Hematopoietic multipotent progenitor cell (in vitro differentiated cells): ENCODE measurements at regions not wholly inside any gene's neighbourhood (a gene's known extent, or its start where the extent isn't known, plus 50 kb on each side); places are given as distances from the start of the nearest gene placed in this dataset.
A peak's percentile ranks its signal among the peaks of the same experiment; 100 is the strongest.

Experiments
- DNase-seq, 3 donors: peaks; one replicate each; pipeline ENCODE4 v3.0.0-alpha.2; 2011 to 2015; ENCODE audit warnings: low read depth in 2 of 3, low spot score in 2 of 3

DNA sequence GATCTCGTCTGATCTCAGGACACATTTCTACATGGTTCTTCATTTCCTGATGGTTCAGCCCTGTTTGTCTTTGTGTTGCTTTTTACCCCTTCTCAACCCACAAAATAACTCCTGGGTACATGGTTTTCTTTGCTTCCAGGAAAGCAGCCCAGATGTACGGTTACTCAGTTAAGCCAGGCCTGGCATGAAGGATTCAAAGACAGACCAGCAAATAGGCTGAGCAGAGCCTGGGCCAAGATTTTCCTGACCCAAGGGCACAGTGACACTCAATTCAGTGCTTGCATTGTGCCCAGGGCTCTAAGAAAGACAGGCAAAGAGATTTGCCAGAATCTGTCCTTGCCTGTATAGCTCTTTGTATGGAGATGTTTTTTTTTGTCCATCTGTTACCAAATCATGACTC, 340.8 kb upstream of the KIAA1217 start:
- no peak for DNase-seq

DNA sequence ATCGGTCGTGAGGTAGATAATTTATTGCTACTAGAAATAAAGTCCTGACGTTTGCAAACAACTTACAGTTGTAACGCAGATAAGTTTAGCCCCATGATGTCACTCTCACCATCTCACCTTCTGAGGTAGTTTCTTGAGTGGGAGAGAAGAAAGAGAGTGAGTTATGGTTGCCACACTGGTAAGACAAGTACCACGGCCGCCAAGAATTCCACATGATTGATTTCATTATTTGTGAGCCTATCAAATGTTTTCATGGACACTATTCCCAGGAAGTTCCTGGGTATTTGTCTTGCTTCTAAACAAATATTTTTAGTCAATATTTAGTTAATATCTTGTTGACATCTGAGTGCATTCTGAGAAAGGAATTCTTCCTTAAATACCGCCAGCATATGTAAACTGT, 339.4 kb upstream of the KIAA1217 start:
- DNase-seq, result no peak

DNA sequence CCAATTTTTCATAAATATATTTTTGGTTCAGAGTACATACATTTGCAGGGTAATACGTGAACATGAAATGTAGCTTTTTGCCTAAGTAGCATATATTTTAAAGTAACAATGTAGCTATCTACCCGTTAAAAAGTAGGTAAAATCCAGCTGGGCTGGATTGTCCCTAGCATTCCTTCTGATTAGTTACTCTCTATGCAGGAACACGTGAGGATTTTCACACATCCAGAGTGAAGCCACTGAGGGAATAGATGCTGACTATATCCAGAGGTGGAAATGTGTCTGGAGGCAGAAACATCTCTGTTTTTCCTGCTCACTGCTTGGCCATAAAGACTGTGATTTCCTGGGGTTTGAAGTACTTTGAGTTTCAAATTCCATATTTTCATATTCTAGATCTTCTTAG, 338.9 kb upstream of the KIAA1217 start:
- DNase-seq, result no peak

DNA sequence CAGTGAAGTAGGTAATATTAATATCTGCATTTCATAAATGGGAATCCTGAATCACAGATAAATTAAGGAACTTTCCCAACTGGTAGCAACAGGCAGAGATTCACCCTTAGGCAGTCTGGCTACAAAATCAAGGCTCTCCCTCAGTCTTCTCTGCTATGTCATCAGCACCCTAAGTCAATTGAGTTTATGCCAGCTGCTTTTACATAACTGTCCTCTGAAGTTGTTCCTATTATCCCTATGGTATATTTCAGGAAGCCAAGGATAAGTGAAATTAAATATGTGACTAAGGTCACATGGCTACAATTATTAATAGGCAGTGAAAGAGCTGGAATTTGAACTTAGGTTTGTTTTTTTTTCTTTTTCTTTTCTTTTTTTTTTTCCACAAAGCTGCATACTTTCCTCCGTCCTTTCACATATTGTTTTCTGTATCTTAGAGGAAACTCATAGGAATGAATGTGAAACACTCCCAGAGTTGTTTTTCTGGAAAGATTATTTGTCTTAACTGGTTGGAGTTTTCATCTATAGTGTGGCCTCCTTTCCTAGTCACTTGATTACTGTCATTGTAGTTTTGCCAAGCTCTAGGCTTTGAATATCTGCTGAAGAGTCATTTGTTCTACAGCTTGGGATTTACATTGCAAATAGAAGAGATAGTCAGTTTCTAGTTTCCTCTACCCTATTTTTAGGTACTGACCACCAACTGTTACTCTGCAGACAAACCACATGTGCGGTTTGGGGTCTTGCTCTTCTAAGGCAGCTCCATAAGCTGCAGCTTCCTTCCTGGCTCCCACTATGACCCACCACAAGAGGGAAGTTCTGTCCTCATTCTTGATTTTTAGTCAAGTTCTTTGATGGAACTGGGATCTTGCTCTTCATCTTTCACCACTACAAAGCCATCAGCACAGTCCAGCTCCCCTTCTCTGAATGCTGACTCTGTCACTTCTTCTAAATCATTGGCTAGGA, 338.0 kb upstream of the KIAA1217 start:
- DNase-seq, result peak in 2 of 3 donors; percentile 66 to 90

DNA sequence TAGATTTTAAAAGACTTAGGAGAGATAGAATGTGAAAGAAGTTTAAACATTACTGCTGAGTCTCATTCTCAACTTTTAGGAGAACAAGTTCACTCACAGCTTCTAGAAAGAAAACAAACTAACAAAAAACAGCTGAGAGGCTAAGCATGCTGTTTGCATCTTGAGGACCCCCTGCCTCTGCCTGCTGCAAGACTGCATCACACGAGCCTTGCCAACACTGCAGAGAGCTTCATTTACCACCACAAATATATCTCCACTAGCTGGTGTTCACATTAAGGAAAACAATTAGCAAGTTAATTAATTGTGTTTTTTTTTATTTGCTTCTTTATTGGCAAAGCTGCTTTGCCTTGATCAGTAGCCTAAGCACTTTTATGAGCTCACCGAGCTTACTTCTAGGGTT, 336.6 kb upstream of the KIAA1217 start:
- no peak for DNase-seq

DNA sequence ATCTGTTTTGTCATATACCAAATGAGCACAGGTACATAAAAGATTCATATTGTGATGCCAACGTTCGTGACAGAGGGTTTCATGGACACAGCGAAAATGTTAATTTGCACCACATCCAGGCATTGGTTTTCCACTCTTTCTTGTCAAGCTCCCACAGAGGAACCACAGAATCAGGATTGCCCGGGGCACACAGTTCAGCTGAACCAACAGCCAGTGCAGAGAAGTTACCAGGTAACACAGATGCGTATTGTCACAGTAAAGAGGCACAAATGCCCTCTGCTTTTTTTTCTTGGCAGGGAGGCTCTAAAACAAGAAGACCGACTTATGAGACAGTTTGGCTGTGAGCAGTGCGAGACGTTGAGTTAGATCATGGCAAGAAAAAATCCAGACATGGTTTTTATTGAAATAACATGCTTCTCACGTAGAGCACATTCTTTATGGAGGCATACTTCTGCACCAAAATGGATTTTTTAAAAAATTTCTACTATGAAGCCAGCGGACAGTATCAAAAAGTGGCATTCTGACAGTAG, 331.1 kb upstream of the KIAA1217 start:
- no peak for DNase-seq

DNA sequence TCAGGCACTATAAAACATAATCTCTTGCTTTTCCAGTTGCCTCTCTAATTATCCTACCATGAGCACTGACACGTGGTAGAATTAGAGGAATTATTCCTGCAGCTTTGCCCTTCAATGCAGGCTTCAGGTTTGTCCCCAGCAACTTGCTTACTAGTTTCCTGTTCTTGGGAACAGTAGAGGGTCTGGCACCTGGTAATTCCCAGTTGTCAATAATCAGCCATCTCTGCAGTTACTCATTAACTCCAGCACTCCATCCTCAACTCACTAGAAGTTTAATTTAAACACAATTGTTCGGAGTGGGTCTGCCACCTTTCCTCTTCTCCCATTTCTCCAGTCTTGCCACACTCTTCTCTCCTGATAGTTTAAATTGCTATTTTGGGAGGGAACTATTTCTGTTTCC, 324.3 kb upstream of the KIAA1217 start:
- no peak for DNase-seq

DNA sequence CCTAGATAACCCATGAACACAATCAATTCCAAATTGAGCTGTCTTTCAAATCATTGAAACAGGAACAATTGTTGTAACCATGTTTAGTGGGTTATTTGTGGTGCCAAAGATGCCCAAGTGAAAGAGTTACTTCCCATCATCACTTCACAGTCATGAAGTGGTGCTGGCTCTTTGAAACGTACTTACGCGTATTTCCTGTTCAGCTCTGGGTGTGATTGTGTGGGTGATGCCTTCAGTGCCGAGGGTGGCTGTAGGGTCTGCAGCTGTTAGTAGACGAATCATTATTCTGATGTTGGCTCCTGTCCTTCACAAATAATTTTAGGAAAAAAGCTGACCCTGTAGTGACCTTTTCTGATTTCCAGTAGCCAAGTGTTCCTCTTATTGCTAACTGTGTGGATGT, 323.1 kb upstream of the KIAA1217 start:
- DNase-seq, result no peak

DNA sequence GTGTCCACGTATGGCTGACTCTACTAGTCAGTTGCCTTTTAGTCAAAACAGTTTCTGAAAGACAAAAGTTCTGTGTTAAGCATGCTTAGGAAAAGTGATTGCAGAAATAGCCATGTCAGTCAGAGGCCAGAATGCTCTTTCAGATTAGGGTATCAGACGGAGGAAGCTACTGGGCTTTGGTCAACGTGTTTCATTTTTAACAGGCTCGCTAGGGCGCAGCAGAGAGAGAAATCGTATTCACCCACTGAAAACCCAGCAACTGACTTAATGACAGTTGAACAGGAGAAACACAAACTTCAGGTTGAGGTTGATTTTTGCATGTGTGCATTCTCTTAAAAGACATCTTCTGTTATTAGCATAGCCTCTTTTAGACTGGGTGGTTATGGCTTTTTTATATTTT, 322.6 kb upstream of the KIAA1217 start:
- no peak for DNase-seq

DNA sequence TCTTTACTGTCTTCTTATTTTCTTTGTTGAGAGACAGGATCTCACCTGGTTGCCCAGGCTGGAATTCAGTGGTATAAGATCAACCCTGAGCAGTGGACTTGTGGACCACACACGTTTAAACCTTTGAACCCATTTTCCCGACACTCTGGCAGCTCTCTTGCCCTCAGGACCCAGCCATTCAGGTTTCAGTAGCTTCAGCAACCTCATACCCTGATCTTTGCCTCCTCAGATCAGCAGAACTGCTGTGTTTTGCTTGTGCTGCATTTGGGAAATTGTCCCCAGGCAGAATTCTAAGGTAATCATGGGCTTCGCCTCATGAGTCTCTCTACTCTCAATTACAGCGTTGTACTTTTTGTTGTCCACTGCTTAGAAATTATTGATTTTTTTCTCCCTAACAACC, 317.6 kb upstream of the KIAA1217 start:
- DNase-seq, result no peak

DNA sequence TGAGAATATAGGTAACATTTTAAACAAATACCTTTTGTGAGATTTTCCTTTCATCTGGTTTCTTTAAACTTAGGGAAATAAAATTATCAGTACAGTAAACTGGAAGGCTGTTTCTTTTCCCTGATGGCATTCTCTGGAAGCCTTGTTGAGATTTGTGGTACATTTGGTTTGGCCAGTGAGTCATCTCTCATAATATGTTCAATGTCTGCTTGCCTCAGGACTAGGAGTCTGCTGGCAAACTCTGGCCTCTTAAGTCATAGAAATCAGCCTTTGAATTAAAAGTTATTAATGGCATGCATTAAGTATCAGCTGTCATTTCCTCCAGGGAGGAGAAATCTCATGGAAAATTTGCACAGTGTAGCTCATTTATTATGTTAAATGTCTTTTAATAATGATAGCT, 316.6 kb upstream of the KIAA1217 start:
- no peak for DNase-seq

DNA sequence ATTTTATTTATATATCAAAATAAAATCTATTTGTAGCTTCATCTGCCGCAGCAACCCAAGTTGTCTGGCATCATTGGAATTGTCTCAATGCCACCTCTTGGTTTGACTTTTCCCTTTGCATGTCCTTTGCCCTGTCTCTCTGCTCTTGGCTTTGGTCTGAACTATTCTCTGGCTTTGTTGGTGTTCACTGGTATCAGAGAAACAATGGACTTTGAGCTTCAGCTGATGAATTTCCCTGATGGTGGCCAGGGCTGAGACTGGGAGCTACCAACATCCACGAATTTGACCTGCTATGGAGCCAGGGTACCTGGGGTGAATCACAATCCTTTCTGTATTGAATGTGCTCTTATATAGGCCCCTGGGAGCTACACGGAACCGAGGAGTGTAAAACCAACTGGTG, 311.7 kb upstream of the KIAA1217 start:
- no peak for DNase-seq

DNA sequence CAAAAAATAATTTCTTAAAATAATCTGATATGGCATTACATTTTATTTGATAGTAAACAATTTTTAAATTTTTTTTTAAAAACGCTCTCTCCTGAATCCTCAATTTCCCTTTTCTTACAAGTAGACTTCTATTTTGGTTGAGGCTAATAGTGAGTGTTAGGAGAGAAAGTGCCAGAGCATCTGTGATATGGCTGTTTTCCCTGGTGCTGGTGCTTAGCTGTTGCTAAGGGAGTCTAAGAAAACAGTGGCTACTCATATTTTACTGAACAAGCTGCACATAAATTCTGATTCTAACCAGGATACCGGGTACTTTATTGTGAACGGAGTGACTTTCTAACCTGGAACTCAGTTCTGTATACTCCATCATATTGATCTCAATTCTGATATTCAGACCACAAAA, 311.1 kb upstream of the KIAA1217 start:
- DNase-seq, result no peak

DNA sequence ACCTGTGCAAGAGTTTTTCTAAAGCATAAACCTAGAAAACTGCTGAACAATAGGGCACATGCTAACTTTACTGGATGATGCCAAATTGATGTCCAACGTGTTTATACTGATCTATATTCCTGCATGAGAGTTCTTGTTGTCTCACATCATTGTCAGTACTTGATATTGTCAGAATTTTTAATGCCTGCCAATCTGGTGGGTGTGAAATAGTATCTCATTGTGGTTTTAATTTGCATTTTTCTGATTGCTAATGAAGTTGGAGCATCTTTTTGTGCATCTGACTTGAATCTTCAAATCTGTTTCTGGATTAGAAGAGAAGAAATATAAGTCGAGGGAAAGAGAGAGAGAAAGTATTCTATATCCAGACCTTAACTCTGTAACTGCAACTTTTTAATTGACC, 309.8 kb upstream of the KIAA1217 start:
- no peak for DNase-seq

DNA sequence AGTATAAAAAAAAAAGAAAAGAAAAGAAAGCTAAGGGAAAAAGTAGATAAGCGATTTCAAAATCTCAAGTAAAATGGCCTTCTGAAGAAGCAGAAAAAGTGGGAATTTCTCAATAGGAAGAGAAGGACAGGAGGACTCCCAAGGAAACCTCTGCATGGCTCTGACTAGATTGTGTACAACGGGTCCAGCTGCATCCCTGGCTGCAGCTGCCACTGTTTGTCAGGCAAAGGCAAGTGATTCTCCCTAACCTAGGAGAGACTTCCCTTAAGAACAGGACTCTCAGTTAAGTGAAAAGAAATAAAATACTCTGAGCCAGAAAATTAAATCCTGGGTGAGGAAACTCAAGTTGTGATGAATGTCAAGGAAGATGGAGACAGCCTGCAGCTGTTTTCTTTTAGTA, 298.6 kb upstream of the KIAA1217 start:
- no peak for DNase-seq

DNA sequence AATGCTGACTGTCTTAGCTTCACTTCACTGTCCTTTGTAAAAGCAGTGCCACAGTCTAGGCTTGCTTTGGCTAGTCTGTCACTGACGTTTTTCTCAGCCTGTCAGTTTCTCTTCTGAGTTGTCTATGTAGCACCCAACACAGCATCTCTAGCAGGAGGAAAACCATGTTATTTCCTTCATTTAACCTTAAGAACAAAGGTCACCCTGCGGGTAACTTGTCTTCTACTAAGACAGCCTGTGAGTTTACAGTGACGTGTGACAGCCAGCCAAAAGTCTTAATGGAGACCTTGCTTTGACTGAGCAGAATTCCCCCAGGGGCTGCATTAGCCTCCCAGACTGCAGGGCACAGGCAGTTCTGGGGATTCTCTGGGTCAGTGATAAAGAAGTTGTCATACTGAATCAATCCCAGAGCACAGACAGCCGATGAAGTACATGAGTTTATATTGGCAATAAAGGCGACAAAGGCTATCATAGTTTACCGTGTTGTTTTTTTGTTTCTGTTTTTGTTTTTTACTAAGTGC, 296.0 kb upstream of the KIAA1217 start:
- no peak for DNase-seq

DNA sequence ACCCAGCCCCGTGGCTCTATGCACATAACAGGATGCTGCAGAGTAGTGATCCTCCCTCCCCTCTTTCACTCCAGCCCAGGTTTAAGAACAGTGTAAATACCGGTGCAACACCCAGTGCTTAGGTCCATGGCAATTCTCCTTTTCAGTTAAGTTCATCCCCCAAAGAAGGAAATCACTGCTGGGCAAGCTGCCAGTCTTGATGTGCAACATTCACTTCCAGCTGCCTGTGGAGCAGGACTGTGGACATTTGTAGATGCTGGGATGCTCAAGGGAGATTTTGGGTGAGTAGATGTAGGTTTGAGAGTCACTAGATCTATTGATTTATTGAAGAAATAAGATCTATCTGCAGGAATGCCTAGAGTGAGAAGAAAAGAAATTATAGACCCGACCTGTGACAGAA, 294.3 kb upstream of the KIAA1217 start:
- no peak for DNase-seq

DNA sequence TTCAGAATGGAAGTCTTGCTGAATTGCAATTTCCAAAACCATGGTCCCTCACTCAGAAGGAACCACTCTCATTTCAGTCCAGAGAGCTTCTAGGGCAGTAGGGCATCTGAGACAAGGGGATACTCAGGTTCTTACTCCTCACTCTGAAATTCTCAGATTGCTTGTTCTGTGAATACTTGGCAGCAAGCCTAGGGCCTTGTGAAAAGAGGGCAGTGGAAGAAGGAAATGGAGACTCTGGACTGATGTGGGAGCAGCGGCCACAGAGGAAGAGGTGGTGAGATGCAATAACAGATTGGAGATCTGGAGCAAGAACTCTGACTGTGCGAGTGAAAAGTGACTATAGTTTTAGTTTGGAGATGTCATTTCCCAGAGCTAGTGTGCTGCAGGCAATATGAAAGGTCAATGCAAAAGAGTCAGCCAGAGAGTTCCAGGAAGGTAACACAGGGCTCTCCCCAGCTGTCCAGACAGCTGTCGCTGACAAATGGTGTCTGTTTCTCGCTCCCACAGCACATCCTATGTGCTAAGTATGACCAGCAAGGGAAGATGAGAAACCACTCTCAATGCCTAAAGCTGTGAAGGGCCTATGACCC, 291.6 kb upstream of the KIAA1217 start:
- peak in 1 of 3 donors; percentile 11 for DNase-seq

DNA sequence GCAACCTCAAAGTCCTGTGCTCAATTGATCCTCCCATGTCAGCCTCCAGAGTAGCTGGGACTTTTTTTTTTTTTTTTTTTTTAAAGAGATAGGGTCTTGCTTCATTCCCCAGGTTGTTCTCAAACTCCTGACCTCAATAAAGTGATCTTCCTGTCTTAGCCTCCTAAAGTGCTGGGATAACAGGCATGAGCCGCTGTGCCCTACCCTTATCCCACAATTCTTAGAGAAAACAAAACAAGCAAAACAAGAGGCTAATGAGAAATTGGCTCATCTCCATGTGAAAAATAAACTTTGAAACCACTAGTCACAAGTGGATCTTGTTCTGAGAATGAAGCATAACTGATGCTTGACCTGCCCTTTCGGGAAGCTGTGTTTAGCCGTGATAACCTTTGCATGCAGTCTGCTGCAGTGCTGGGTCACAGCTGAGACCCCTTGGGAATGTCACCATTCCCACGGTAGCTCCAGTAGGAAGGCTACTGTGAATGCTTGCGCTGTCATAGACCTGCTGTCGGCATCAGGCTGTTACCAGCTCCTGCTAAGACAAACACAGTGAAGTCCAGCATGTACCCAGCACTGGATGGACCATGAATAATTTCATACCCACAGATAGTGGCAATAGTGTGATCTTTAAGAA, 290.7 kb upstream of the KIAA1217 start:
- DNase-seq, result no peak

DNA sequence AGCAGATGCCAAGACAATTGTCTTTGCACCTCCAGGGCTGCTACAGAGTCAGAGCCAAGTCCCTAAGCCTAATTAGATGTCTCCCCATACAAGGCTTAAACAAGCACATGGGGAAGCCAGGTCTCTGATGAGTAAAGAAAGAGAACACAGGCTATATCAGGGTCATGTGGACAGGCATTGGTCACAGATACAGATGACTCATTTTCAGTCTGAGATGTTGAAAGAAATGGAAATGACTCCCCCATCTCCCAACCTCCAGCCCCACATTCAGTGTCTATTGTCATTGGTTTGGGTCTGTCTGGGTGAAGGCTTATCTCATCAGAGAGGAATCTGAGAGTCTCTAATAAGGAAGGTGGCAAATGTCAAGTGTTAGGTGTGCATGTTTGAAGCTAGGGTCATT, 290.1 kb upstream of the KIAA1217 start:
- peak in 1 of 3 donors; percentile 6 for DNase-seq

DNA sequence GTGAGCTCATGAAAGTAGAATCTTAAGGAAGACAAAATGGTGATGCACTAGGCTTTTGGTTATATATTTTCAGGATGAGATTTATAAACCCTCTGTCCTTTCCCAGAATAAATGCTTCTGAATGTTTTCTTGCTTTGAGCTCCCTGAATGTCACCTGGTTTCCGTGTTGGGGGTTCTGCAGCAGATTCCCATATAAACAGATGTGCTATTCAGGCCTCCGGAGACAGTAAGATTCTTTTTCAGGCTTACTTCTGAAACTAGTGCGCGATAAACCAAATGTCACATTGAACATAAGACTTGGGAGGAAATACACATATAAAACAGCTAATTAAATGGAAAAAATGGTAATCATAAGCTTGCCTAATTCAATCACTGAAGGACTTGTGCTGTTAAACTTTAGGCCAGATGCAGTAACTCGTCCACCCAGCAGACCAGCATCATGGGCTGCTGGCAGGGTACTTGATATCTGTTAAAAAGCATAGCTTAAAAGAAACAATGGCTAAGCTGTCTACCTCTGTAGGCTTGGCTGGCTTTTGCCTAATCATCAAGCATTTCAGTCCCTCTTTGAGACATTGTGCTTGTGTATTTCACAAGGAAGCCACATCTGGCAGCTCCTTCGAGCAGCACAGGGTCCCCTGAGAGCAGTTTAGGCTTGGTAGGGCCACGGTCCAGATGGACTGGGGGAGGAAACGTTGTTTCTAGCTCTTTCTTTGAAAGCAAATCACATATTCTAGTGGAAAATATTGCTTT, 281.2 kb upstream of the KIAA1217 start:
- DNase-seq, result no peak
